HCT116 (cell line): ENCODE measurements at regions not wholly inside any gene's neighbourhood (a gene's known extent, or its start where the extent isn't known, plus 50 kb on each side); places are given as distances from the start of the nearest gene placed in this dataset.

Experiments used
- CBX3 ChIP-seq: IDR thresholded peaks from 2 replicates; pipeline ENCODE4 v1.6.1; 2012; ENCODE audit warnings: low read depth
- CEBPB ChIP-seq: IDR thresholded peaks from 2 replicates; pipeline ENCODE4 v1.6.1; 2012; ENCODE audit warnings: low read depth
- EGR1 ChIP-seq: IDR thresholded peaks from 2 replicates; pipeline ENCODE4 v1.6.1; 2012; ENCODE audit warnings: low read depth
- JUND ChIP-seq: IDR thresholded peaks from 2 replicates; pipeline ENCODE4 v1.6.1; 2012
- POLR2A ChIP-seq: IDR thresholded peaks from 2 replicates; pipeline ENCODE4 v1.7.0; 2011; ENCODE audit warnings: borderline replicate concordance; ENCODE audit not compliant: insufficient read depth, insufficient read length; ENCODE audit errors: extremely low read depth
- POLR2AphosphoS5 ChIP-seq: IDR thresholded peaks from 2 replicates; pipeline ENCODE4 v1.6.1; 2011; ENCODE audit warnings: mild to moderate bottlenecking, low read depth, low read length, moderate library complexity
- SIN3A ChIP-seq: IDR thresholded peaks from 2 replicates; pipeline ENCODE4 v1.6.1; 2012; ENCODE audit warnings: low read depth
- SP1 ChIP-seq: IDR thresholded peaks from 2 replicates; pipeline ENCODE4 v1.6.1; 2012; ENCODE audit warnings: low read depth
- YY1 ChIP-seq: IDR thresholded peaks from 2 replicates; pipeline ENCODE4 v1.6.1; 2011; ENCODE audit warnings: low read length, low read depth, moderate library complexity, mild to moderate bottlenecking; ENCODE audit not compliant: insufficient replicate concordance; ENCODE audit errors: extremely low read depth
- TF ChIP-seq, protein P1 (sequence below): IDR thresholded peaks from 2 replicates; pipeline ENCODE4 v1.6.1; 2012
- TF ChIP-seq, protein P2 (sequence below), 3 experiments: fragments of 200-600 bp in 1 of 3; sonication (generic) in 1 of 3; IDR thresholded peaks in 2 of 3; conservative IDR thresholded peaks in 1 of 3; 2 replicates each; pipeline ENCODE4 v1.5.1; 2012 to 2017; ENCODE audit warnings: low read depth in 2 of 3, low read length in 2 of 3, antibody characterized with exemption in 1 of 3, borderline replicate concordance in 1 of 3, control low read depth in 1 of 3, mild to moderate bottlenecking in 1 of 3, mixed read lengths in 1 of 3, mixed run types in 1 of 3, moderate library complexity in 1 of 3; ENCODE audit not compliant: insufficient read depth in 1 of 3
- TF ChIP-seq, protein P3 (sequence below): IDR thresholded peaks from 2 replicates; pipeline ENCODE4 v1.6.1; 2011; ENCODE audit warnings: mild to moderate bottlenecking, low read length, moderate library complexity; ENCODE audit not compliant: insufficient replicate concordance; ENCODE audit errors: extremely low read depth
- TF ChIP-seq, protein P4 (sequence below): IDR thresholded peaks from 2 replicates; pipeline ENCODE4 v1.6.1; 2012; ENCODE audit warnings: low read depth

DNA sequence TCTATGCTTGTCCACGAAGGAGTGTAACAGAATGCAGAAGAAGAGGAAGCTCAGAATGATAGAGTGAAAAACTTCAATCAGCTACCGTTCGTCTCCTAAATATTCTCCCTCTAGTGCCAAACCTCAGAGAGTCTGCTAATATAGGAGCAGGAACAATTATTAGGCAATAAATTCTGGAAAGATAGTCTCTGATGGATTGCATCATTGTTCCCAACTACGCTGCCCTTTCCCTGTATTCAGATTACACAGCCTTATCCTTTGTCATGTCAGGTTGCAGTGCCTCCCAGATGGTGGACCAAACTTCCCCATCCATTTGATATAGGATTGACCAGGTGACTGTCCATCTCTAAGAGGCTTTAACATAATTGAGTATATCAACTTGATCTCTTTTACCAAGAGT lies 811.5 kb upstream of the CHAC2 start:
- TF ChIP-seq, protein P1, sequence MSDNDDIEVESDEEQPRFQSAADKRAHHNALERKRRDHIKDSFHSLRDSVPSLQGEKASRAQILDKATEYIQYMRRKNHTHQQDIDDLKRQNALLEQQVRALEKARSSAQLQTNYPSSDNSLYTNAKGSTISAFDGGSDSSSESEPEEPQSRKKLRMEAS = no peak
- TF ChIP-seq, protein P2, sequence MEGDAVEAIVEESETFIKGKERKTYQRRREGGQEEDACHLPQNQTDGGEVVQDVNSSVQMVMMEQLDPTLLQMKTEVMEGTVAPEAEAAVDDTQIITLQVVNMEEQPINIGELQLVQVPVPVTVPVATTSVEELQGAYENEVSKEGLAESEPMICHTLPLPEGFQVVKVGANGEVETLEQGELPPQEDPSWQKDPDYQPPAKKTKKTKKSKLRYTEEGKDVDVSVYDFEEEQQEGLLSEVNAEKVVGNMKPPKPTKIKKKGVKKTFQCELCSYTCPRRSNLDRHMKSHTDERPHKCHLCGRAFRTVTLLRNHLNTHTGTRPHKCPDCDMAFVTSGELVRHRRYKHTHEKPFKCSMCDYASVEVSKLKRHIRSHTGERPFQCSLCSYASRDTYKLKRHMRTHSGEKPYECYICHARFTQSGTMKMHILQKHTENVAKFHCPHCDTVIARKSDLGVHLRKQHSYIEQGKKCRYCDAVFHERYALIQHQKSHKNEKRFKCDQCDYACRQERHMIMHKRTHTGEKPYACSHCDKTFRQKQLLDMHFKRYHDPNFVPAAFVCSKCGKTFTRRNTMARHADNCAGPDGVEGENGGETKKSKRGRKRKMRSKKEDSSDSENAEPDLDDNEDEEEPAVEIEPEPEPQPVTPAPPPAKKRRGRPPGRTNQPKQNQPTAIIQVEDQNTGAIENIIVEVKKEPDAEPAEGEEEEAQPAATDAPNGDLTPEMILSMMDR (IDR thresholded peaks at IDR 0.05 in 2 of 3, conservative IDR thresholded peaks at IDR 0.05 in 1 of 3; ENCODE audit: borderline replicate concordance in 1 of 3, insufficient read depth in 1 of 3, low read depth in 2 of 3, low read length in 2 of 3) = no peak
- TF ChIP-seq SP1 (no peak), JUND (no peak), CEBPB (no peak), POLR2A (no peak), SIN3A (no peak), YY1 (no peak), POLR2AphosphoS5 (no peak), CBX3 (no peak), EGR1 (no peak)
- TF ChIP-seq, protein P3, sequence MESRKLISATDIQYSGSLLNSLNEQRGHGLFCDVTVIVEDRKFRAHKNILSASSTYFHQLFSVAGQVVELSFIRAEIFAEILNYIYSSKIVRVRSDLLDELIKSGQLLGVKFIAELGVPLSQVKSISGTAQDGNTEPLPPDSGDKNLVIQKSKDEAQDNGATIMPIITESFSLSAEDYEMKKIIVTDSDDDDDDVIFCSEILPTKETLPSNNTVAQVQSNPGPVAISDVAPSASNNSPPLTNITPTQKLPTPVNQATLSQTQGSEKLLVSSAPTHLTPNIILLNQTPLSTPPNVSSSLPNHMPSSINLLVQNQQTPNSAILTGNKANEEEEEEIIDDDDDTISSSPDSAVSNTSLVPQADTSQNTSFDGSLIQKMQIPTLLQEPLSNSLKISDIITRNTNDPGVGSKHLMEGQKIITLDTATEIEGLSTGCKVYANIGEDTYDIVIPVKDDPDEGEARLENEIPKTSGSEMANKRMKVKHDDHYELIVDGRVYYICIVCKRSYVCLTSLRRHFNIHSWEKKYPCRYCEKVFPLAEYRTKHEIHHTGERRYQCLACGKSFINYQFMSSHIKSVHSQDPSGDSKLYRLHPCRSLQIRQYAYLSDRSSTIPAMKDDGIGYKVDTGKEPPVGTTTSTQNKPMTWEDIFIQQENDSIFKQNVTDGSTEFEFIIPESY = no peak
- TF ChIP-seq, protein P4, sequence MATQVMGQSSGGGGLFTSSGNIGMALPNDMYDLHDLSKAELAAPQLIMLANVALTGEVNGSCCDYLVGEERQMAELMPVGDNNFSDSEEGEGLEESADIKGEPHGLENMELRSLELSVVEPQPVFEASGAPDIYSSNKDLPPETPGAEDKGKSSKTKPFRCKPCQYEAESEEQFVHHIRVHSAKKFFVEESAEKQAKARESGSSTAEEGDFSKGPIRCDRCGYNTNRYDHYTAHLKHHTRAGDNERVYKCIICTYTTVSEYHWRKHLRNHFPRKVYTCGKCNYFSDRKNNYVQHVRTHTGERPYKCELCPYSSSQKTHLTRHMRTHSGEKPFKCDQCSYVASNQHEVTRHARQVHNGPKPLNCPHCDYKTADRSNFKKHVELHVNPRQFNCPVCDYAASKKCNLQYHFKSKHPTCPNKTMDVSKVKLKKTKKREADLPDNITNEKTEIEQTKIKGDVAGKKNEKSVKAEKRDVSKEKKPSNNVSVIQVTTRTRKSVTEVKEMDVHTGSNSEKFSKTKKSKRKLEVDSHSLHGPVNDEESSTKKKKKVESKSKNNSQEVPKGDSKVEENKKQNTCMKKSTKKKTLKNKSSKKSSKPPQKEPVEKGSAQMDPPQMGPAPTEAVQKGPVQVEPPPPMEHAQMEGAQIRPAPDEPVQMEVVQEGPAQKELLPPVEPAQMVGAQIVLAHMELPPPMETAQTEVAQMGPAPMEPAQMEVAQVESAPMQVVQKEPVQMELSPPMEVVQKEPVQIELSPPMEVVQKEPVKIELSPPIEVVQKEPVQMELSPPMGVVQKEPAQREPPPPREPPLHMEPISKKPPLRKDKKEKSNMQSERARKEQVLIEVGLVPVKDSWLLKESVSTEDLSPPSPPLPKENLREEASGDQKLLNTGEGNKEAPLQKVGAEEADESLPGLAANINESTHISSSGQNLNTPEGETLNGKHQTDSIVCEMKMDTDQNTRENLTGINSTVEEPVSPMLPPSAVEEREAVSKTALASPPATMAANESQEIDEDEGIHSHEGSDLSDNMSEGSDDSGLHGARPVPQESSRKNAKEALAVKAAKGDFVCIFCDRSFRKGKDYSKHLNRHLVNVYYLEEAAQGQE = no peak
